NCI-H1417 (cell line): ENCODE measurements at regions not wholly inside any gene's neighbourhood (a gene's known extent, or its start where the extent isn't known, plus 50 kb on each side); places are given as distances from the start of the nearest gene placed in this dataset.

Experiments used
- DNase-seq, 3 experiments: peaks; one replicate each; lab custom pipeline; 2025; lab: John Stamatoyannopoulos, UW

GRCh38 chr4:129676934-129677333 lies 581.0 kb downstream of the C4orf33 start:
- DNase-seq = no peak

DNA sequence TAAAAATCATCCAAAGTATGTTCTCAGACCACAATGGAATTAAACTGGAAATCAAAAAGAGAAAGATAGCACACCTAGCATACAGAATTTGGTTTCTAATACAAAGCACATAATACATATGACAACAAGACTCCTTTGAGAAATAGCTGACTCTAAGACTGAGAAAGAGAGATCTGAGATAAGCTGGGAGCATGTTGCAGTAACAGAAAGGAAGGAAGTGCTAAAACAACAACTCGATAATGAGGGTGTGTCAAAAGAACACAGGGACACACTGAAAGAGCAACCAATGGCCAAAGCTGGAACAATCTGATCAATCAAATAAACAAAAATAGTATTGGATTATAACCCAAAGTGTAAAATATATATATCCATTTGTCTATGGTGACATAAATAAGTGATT lies 586.6 kb downstream of the C4orf33 start:
- DNase-seq = no peak

DNA sequence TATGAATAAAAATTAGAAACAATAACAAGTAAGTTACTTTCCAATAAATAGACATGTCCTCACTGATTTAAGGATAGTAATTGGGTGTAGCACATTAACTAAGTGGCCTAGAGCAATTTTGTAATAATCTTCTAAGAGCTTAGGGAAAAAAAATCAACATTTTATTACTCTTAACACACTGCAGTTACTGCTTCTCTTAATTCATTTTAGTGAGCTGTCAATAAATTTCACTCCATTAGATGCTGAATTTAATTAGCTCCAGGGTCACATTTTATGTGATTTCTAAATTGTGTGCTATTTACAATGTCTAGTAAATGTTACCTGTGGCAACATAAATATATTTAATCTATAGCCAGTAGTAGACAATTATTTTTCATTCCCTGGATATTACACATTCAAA lies 612.0 kb downstream of the C4orf33 start:
- peak in 1 of 3 experiments; percentile 47 for DNase-seq

GRCh38 chr4:129708784-129709183 lies 612.8 kb downstream of the C4orf33 start:
- no peak for DNase-seq

- DNase-seq = no peak
Observed at GRCh38 chr4:129738175-129738574, 642.2 kb downstream of the C4orf33 start.

DNA sequence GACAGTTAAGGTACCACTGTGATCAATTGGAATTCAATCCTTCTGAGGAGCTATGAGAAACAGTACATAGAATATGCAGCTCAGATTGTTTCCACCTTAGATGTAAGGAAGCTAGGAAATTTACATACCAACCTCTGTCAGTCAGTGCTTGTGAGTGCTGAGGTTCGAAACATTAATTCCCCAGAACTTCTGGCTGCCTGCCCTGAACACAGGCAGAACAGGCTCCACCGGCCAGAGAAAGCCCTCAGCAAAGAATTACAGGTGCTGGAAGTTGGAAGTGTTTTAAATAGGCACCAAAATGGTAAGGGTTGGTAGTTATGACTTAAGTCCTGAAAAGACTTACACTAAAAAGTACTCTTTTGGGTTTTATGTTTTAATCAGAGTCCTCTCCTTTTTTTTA lies 651.8 kb downstream of the C4orf33 start:
- DNase-seq = peak in 1 of 3 experiments; percentile 42

DNA sequence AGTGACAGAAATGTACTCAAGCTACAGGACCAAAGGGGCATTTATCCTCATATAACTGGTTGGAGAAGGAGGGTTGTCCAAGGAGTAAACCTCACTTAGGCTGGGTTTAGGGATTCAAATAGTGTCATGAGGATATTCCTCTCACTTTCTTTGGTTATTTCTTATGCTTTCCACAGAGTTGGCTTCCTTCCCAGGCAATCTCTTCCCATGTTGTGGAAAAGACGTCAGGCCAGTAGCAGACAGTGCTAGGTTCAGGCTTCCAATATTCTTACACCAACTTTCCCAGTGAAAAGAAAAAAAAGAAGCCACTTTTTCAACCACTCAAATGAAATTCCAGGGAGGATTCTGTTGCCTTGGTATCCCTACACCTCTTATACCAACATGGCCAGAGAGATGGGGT lies 653.0 kb downstream of the C4orf33 start:
- no peak for DNase-seq

DNA sequence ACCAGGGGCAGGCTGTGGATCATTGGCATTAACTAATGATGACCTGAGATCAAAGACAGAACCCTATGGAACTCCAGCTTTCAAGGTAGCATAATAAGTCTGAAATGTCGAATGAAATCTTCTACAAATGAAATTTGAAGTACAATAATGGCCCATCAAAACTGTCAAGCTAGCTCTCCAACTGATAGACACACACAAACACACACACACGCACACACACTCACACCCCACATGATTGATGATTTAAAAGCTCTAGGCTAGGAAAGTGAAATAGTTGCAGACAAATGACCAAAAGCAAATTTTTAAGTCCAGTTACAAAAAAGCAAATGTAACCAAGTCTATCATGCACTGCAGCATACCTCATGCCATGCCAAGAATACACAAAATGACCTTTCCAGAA lies 655.7 kb downstream of the C4orf33 start:
- DNase-seq = peak in 1 of 3 experiments; percentile 22

DNA sequence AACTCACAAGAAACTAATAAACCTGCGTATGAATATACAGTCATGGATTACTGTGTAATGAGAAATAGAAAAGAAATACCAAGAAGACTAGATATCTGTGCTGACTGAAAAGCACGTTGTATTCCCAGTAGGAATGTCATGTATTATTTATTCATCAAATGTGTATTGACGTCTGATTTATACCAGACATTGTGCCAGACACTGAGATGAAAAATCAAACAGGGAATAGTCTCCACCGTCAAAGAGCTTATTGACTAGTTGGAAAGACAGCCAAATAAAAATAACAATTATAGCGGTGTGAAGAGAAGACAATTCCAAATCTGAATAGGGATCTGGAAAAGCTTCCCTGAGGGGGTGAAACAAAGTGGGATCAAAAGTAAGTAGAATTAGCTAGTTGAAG lies 687.6 kb downstream of the C4orf33 start:
- no peak for DNase-seq

GRCh38 chr4:129788486-129788885 lies 692.5 kb downstream of the C4orf33 start:
- peak in 1 of 3 experiments; percentile 34 for DNase-seq

DNA sequence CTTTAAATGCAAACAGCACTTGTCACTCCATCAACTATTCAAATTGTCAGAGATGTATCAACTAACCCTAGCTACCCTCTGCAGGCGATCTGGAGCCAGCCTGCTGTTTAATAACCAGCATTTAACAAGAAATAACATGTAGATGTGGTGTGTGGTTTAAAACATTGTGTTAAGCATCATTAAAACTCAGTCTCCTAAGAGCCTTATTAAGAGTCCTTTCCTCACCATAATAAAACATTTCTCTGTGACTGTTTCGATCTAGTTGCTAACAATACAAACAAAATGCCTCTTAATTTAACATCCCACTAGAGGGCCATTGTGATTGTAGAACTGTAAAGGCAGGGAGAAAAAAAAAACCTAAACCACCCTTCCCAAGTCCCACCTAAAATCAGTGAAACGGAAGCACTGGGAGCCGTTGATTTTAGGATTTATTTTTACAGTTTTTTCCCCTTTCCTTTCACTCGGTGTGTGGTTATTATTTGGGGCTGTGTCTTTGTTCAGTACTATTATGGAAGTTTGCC lies 708.6 kb downstream of the C4orf33 start:
- DNase-seq = peak; percentile 40 to 82 (median 67)

DNA sequence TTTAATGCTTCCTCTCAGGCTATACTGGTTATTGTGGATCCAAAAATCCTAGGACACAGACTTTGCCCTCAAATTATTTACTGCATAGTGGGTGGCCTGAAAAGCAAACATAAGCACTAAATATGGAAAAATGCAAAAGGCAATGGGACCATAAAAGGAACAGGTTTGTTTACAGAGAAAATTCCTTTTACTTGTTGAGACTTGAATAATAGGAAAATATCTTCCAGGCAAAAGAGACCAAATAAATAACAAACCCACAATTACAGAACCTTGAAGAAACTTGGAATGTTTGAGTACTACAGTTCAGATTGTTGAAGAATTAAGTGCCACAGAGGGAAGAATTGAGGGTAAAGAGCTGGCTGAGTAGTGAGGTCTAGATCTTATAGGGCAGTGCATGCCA lies 711.0 kb downstream of the C4orf33 start:
- DNase-seq = peak in 1 of 3 experiments; percentile 14

DNA sequence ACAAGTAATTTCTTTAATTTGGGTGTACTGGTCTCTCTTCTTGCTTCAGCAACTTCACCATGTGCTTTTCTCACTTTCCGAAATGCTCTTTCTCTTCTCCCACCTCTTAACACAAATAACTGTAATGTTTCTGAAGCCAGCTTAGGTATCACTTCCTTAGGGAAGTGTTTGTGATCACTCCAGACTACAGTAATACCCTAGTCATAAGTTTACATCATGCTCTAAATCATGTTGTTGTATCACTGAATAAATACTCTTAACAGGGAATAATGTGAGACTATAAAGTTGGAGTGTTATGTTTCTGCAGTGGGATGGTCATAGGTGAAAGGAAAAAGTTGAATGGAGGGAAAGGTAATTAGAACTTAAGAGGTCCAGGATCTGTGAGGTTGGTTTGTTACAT lies 712.3 kb downstream of the C4orf33 start:
- no peak for DNase-seq

DNA sequence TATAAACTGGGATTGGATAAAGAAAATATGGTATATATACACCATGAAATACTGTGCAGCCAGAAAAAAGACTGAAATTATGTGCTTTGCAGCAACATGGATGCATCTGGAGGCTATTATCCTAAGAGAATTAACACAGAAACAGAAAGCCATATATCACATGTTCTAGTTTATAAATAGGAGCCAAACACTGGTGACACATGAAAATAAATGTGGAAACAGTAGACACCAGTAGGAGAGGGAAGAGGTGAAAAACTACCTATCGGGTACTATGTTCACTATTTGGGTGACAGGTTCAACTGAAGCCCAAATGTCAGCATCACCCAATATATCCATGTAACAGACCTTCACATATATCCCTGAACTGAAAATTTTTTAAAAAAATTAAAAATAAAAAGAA lies 725.1 kb downstream of the C4orf33 start:
- no peak for DNase-seq

DNA sequence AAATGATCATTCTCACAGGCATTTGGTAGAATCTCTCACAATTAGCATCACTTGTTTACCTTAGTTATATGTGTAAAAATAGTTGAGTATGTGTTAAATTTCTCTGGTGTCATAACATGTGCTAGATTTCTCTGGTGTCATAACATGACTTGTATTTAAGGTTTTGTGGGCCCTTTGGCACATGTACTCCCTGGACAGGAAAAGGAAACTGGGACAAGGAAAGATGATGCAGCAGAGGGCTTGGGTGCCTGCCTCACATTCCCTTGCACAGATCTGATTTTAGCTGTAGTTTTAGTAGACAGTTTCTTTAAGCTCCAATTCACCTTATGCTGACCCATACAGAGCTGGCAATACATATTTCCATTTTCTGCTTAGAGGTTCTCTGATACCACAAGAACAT lies 726.0 kb downstream of the C4orf33 start:
- DNase-seq = no peak

DNA sequence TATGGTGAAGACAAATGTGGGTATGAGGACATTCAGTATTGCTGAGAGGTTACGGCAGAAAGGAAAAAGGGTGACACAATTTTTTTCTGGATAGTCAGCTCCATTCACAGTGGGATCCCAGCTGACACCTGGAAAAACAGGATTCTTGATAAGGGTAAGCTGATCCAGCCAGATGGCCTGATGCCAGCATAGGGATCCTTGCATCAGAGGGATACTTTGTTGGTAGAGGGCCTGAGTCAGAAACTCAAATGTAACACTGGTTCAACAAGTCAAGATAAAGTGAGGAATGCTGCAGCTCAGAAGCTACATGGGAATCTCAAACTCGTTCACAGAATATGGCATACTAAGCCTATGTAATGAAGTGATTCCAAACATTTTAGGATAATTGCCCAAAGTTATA lies 726.7 kb downstream of the C4orf33 start:
- DNase-seq = no peak

- no peak for DNase-seq
Observed at GRCh38 chr4:129823105-129823504, 727.2 kb downstream of the C4orf33 start.

- DNase-seq = no peak
Observed at GRCh38 chr4:129829373-129829772, 733.4 kb downstream of the C4orf33 start.

GRCh38 chr4:129839687-129840086 lies 743.7 kb downstream of the C4orf33 start:
- DNase-seq = no peak

- no peak for DNase-seq
Observed at GRCh38 chr4:129842096-129842495, 746.1 kb downstream of the C4orf33 start.

GRCh38 chr4:129852434-129852833 lies 756.5 kb downstream of the C4orf33 start:
- DNase-seq = no peak

GRCh38 chr4:129853685-129854467 lies 757.9 kb downstream of the C4orf33 start:
- peak in 1 of 3 experiments; percentile 2 for DNase-seq

- DNase-seq = no peak
Observed at GRCh38 chr4:129862461-129862860, 766.5 kb downstream of the C4orf33 start.

DNA sequence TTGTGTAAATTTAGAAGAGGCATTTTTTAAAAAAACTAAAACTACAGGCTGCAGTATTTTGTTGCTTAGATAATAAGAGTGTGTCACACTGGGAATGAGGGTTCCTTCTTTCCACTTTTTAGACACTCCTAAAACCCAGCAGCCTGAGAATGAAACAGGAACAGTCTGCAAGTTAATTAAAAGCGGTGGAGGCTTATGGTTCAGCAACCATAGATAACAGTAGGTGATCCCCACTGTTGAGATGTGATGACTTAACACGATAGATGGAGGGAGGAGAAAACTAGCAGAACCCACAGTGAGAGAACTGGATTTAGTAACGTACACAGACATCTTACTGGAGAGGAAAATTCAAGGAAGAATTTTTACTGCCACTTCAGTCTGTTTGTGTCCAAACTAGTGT lies 767.3 kb downstream of the C4orf33 start:
- no peak for DNase-seq
